Left lung (tissue), 4 donors: ENCODE measurements at regions not wholly inside any gene's neighbourhood (a gene's known extent, or its start where the extent isn't known, plus 50 kb on each side); places are given as distances from the start of the nearest gene placed in this dataset.

Source experiments
- ATAC-seq: fragments of 200-7000 bp; cut with Tn5 transposase; one replicate; pipeline ENCODE4 v1.9.1; 2020; ENCODE audit warnings: moderate library complexity
- DNase-seq, 4 donors: peaks; one replicate each; pipeline ENCODE4 v3.0.0-alpha.2; 2013 to 2020
- H3K27ac ChIP-seq, 2 donors: fragments of 200-600 bp; sonication (generic) in 1 of 2; one replicate each; pipeline versions ENCODE4 v1.5.0 to v1.8.0; 2020 to 2021
- H3K27me3 ChIP-seq, 2 donors: fragments of 200-600 bp; sonication (generic) in 1 of 2; one replicate each; pipeline versions ENCODE4 v1.5.0 to v1.8.0; 2020 to 2021
- H3K36me3 ChIP-seq, 2 donors: fragments of 200-600 bp; sonication (generic) in 1 of 2; one replicate each; pipeline versions ENCODE4 v1.5.0 to v1.8.0; 2020 to 2021
- H3K4me1 ChIP-seq, 2 donors: fragments of 200-600 bp; one replicate each; pipeline ENCODE4 v1.8.0; 2021
- H3K4me3 ChIP-seq, 2 donors: fragments of 200-600 bp; sonication (generic) in 1 of 2; one replicate each; pipeline versions ENCODE4 v1.5.0 to v1.8.0; 2020 to 2021; ENCODE audit warnings: mild to moderate bottlenecking in 1 of 2
- H3K9me3 ChIP-seq, 2 donors: fragments of 200-600 bp; sonication (generic) in 1 of 2; one replicate each; pipeline versions ENCODE4 v1.5.0 to v1.8.0; 2020 to 2021
- CTCF ChIP-seq, 2 donors: fragments of 200-600 bp; sonication (generic) in 1 of 2; IDR thresholded peaks; one replicate each; pipeline versions ENCODE4 v1.5.0 to v1.8.0; 2021; ENCODE audit warnings: antibody characterized with exemption in 2 of 2
- intact Hi-C, 2 donors: fragments of 100-400 bp; cut with DNase I; formaldehyde crosslinking; loops; one replicate each; pipeline versions ENCODE4 v1.11.2 to v1.14.2; 2022
- donor health status: DM: no; HTN: yes; CAD: no.
- donor health status: DM: no; HTN: no; CAD: no.

GRCh38 chr6:74928203-74928602 lies 277.6 kb downstream of the COL12A1 start:
- no peaks in the 10 kb centered on the region for H3K9me3 ChIP-seq
- intact Hi-C loops, result no loop called here
- ATAC-seq, result no peak

GRCh38 chr6:74927299-74927698 lies 278.6 kb downstream of the COL12A1 start:
- DNase-seq (no peak), ATAC-seq (no peak)
- no peaks in the 10 kb centered on the region for H3K4me1 ChIP-seq
- intact Hi-C loops, result no loop called here
- no peaks in the 10 kb centered on the region for H3K36me3 ChIP-seq
- H3K4me3 ChIP-seq, result no peak overlapping the region
- no peak for TF ChIP-seq CTCF (IDR thresholded peaks at IDR 0.05)
- H3K27me3 ChIP-seq, result no peaks in the 10 kb centered on the region
- no peaks in the 10 kb centered on the region for H3K9me3 ChIP-seq
- no peak overlapping the region for H3K27ac ChIP-seq

More at GRCh38 chr6:74928203-74928602, 277.6 kb downstream of the COL12A1 start:
- no peaks in the 10 kb centered on the region for H3K4me1 ChIP-seq
- no peaks in the 10 kb centered on the region for H3K27me3 ChIP-seq
- TF ChIP-seq CTCF (IDR thresholded peaks at IDR 0.05), result no peak
- H3K27ac ChIP-seq, result no peak overlapping the region
- H3K4me3 ChIP-seq, result no peak overlapping the region
- no peaks in the 10 kb centered on the region for H3K36me3 ChIP-seq
- no peak for DNase-seq

- no peak for TF ChIP-seq CTCF (IDR thresholded peaks at IDR 0.05)
- intact Hi-C loops, result no loop called here
- H3K27ac ChIP-seq, result no peak overlapping the region
- no peaks in the 10 kb centered on the region for H3K9me3 ChIP-seq
- no peak for ATAC-seq
- no peaks in the 10 kb centered on the region for H3K4me1 ChIP-seq
- no peak for DNase-seq
- no peaks in the 10 kb centered on the region for H3K27me3 ChIP-seq
- no peaks in the 10 kb centered on the region for H3K36me3 ChIP-seq
- no peak overlapping the region for H3K4me3 ChIP-seq
Measured at GRCh38 chr6:74925683-74926082, 280.2 kb downstream of the COL12A1 start.

- H3K9me3 ChIP-seq, result no peaks in the 10 kb centered on the region
- H3K27ac ChIP-seq, result no peak overlapping the region
- no peaks in the 10 kb centered on the region for H3K4me1 ChIP-seq
- TF ChIP-seq CTCF (IDR thresholded peaks at IDR 0.05), result no peak
- ATAC-seq (no peak), DNase-seq (no peak)
- no peak overlapping the region for H3K4me3 ChIP-seq
- H3K36me3 ChIP-seq, result no peaks in the 10 kb centered on the region
- no peaks in the 10 kb centered on the region for H3K27me3 ChIP-seq
- intact Hi-C loops, result no loop called here
Measured at GRCh38 chr6:74914888-74915287, 291.0 kb downstream of the COL12A1 start.

GRCh38 chr6:74912234-74912633 lies 293.6 kb downstream of the COL12A1 start:
- no peaks in the 10 kb centered on the region for H3K27me3 ChIP-seq
- no peak for DNase-seq
- no peak for ATAC-seq
- intact Hi-C loops, result no loop called here
- H3K27ac ChIP-seq, result no peak overlapping the region
- no peak for TF ChIP-seq CTCF (IDR thresholded peaks at IDR 0.05)
- peaks cover 0 to 2% of the 10 kb centered on the region in 2 donors for H3K9me3 ChIP-seq
- H3K4me1 ChIP-seq, result no peaks in the 10 kb centered on the region
- no peaks in the 10 kb centered on the region for H3K36me3 ChIP-seq
- no peak overlapping the region for H3K4me3 ChIP-seq
